GM19324 (cell line): ENCODE measurements at regions not wholly inside any gene's neighbourhood (a gene's known extent, or its start where the extent isn't known, plus 50 kb on each side); places are given as distances from the start of the nearest gene placed in this dataset.
"Not testable (repeated sequence)": the region's sequence is repeated elsewhere in the genome, so short reads cannot be mapped to it uniquely, and the experiment has no call there.

Source experiments
- ATAC-seq: cut with Tn5 transposase; IDR thresholded peaks from one replicate; pipeline ENCODE4 v1.9.1; 2021; ENCODE audit warnings: mild to moderate bottlenecking, moderate library complexity; ENCODE audit not compliant: unreplicated experiment, low FRiP score

GRCh38 chr5:85515588-85515987 lies 1102.2 kb upstream of the COX7C start:
- ATAC-seq: no peak

GRCh38 chr5:85517386-85517785 lies 1100.4 kb upstream of the COX7C start:
- ATAC-seq: no peak

GRCh38 chr5:85533341-85534047 lies 1084.2 kb upstream of the COX7C start:
- no peak for ATAC-seq

- no peak for ATAC-seq
Measured at GRCh38 chr5:85538362-85538761, 1079.4 kb upstream of the COX7C start.

- ATAC-seq: no peak
Measured at GRCh38 chr5:85545129-85545528, 1072.6 kb upstream of the COX7C start.

- no peak for ATAC-seq
Measured at GRCh38 chr5:85549229-85549628, 1068.5 kb upstream of the COX7C start.

- no peak for ATAC-seq
Measured at GRCh38 chr5:85549836-85550599, 1067.7 kb upstream of the COX7C start.

- no peak for ATAC-seq
Measured at GRCh38 chr5:85556464-85556863, 1061.3 kb upstream of the COX7C start.

- ATAC-seq: no peak
Measured at GRCh38 chr5:85576666-85577065, 1041.1 kb upstream of the COX7C start.

- ATAC-seq: not testable (repeated sequence)
Measured at GRCh38 chr5:85587806-85588205, 1029.9 kb upstream of the COX7C start.

GRCh38 chr5:85588268-85588667 lies 1029.5 kb upstream of the COX7C start:
- ATAC-seq: not testable (repeated sequence)

- ATAC-seq: no peak
Measured at GRCh38 chr5:85590764-85591163, 1027.0 kb upstream of the COX7C start.

GRCh38 chr5:85591311-85591710 lies 1026.4 kb upstream of the COX7C start:
- ATAC-seq: no peak

- no peak for ATAC-seq
Measured at GRCh38 chr5:85602843-85603242, 1014.9 kb upstream of the COX7C start.

GRCh38 chr5:85604378-85604777 lies 1013.4 kb upstream of the COX7C start:
- ATAC-seq: no peak

- ATAC-seq: no peak
Measured at GRCh38 chr5:85604786-85605185, 1013.0 kb upstream of the COX7C start.

- ATAC-seq: no peak
Measured at GRCh38 chr5:85605381-85605780, 1012.4 kb upstream of the COX7C start.

GRCh38 chr5:85614489-85614888 lies 1003.3 kb upstream of the COX7C start:
- no peak for ATAC-seq

GRCh38 chr5:85621668-85622067 lies 996.1 kb upstream of the COX7C start:
- ATAC-seq: no peak

GRCh38 chr5:85628153-85628552 lies 989.6 kb upstream of the COX7C start:
- ATAC-seq: no peak

GRCh38 chr5:85638495-85639125 lies 979.1 kb upstream of the COX7C start:
- not testable (repeated sequence) for ATAC-seq

GRCh38 chr5:85646036-85646435 lies 971.7 kb upstream of the COX7C start:
- ATAC-seq: no peak
